A673 (cell line): ENCODE measurements at regions not wholly inside any gene's neighbourhood (a gene's known extent, or its start where the extent isn't known, plus 50 kb on each side); places are given as distances from the start of the nearest gene placed in this dataset.

Source experiments
- EZH2 ChIP-seq: fragments of 200-600 bp; sonication (generic); IDR thresholded peaks from 2 replicates; pipeline ENCODE4 v1.6.1; 2017; ENCODE audit warnings: borderline replicate concordance, low read depth, mild to moderate bottlenecking, mixed read lengths, antibody characterized with exemption, low read length; ENCODE audit not compliant: poor library complexity, severe bottlenecking
- TF ChIP-seq, protein P1 (sequence below): fragments of 300-800, 200-600 bp; sonication (generic); conservative IDR thresholded peaks from 2 replicates; pipeline ENCODE4 v1.5.1; 2017; ENCODE audit warnings: low read depth, mild to moderate bottlenecking, antibody characterized with exemption, low read length, moderate library complexity, mixed read lengths

DNA sequence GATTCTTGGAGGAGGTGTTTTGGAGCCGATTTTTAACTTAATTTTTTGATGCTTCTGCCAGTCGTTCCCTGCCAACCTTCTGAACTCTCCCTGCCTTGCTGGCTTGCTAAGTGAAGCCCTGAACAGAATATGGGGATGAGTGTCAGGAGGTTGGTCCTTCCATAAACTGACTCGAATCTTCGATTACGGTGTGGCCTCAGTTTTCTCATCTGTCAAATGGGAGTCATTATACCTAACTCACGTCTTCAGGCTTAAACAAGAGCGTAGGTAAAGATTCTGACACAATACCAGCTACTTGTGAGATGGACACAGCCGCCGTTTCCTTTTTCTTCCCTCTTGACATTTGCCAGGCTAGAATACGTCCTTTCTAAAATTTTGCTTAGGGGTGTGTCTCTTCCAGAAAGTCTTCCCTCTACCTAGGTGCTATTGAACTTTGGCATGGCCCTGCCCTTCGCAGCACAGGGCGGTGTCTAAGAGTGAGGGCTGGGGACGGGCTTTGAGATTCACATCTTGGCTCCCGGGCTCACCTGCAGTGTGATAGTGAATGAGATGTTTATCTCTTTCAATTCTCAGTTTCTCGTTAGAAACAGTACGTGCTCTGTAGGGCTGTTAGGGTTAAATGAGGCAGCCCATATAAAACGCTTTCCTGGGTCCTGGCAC, 190.6 kb upstream of the SDK2 start:
- TF ChIP-seq, protein P1, sequence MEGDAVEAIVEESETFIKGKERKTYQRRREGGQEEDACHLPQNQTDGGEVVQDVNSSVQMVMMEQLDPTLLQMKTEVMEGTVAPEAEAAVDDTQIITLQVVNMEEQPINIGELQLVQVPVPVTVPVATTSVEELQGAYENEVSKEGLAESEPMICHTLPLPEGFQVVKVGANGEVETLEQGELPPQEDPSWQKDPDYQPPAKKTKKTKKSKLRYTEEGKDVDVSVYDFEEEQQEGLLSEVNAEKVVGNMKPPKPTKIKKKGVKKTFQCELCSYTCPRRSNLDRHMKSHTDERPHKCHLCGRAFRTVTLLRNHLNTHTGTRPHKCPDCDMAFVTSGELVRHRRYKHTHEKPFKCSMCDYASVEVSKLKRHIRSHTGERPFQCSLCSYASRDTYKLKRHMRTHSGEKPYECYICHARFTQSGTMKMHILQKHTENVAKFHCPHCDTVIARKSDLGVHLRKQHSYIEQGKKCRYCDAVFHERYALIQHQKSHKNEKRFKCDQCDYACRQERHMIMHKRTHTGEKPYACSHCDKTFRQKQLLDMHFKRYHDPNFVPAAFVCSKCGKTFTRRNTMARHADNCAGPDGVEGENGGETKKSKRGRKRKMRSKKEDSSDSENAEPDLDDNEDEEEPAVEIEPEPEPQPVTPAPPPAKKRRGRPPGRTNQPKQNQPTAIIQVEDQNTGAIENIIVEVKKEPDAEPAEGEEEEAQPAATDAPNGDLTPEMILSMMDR: no peak
- TF ChIP-seq EZH2: no peak
